GM18505 (cell line): ENCODE measurements at regions not wholly inside any gene's neighbourhood (a gene's known extent, or its start where the extent isn't known, plus 50 kb on each side); places are given as distances from the start of the nearest gene placed in this dataset.
"Not testable (repeated sequence)": the region's sequence is repeated elsewhere in the genome, so short reads cannot be mapped to it uniquely, and the experiment has no call there.

Experiments
- ATAC-seq: cut with Tn5 transposase; IDR thresholded peaks from one replicate; pipeline ENCODE4 v1.9.1; 2021; ENCODE audit not compliant: unreplicated experiment

DNA sequence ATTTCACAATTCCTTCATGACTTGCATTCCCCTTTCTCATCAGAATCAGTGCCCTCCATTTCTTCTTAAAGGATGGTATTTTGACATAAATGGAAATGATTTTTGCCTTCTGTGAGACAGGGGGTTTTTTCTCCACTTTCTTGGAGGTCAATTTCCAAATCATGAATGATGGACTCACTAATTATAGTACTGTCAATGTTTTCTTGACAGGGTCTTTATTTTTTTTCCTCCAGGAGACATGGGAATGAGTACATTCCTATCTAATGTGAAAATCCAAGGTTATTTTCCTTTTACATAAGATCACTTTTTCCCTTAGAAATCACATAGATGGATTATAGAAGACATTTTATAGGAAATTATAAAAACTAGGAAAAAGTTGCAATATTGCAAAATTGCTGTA lies 141.7 kb downstream of the SPATA31A6 start:
- not testable (repeated sequence) for ATAC-seq

DNA sequence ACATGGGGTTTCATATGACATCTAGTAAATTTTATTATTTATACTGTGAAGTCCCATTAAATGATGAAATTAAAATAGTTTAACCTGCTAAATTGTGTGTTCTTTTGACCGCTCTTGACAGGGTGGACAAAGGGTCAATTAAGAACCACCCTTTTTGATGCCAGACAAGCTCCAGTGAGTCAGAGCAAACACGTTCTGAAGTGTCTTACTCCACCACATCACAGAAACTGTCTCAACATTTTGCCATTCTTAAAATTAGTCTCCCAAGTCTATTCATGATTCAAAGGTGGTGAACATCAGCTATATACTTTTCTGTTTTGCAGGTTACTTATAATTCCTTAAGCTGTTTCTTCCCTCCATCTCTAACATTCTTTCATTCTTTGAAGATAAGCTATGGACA lies 142.1 kb downstream of the SPATA31A6 start:
- ATAC-seq, result not testable (repeated sequence)

DNA sequence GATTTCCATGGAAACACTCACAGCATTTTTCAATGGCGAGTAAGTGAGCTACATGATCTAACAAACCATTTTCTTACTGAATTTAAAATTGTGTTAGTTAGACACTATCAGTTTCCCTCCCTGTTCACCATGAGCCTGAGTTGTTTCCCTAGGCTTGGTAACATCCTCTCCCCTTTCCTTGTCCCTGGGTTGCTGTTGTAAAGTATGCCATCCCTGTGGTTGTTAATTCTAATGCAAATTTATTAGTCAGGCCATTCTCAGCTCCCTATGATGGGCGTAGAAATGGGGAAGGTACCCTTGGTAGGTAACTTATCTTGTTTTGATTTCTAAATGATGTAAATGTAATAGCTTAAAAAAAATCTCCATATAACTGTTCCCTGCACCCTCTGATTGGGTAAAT lies 143.0 kb downstream of the SPATA31A6 start:
- ATAC-seq, result not testable (repeated sequence)

DNA sequence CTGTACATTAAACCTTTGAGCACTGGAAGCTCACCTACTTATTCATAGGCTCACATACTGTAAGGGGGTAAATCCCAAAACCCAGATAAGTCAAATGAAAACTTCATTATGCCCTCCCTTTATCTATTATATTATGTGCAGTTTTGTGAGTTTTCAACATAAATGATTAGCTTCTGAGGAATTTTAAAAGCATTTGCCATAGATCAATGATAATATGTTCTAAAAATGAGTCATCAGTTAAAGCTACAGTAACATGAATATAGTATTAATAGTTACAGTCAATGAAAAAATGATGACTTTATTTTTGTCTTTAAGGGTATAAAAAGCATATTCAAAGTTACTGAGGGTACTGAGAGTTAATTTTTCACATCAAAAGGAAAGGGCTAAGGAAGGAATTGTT lies 151.9 kb downstream of the SPATA31A6 start:
- not testable (repeated sequence) for ATAC-seq

DNA sequence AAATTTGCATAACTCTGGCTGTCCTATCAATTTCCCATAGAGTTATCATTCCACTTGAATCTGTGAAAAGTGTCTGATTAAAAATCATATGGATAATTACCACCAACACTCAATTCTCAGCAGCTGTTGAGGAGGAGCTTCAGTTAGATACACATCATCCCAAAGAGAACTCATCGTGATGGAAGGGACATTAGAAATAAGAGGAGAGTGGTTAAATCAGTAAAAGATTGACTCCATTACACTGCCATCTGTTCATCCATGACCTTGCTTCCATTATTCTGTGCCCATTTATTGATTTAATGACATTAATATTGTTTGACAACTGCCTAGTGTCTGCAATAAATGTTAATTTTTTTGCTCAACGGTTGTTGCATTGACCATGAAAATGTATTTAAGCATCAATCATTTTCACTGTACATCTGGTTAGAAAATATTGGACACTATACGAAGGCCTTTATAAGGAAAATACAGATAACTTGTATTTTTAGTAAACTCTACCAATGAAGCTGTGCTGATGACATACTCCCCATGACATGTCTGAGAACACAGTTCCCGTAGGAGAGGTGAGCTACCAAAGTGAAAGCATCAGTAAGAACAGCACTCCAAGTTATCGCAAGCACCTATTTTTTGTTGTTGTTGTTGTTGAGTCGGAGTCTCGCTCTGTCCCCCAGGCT lies 152.7 kb downstream of the SPATA31A6 start:
- ATAC-seq, result not testable (repeated sequence)

DNA sequence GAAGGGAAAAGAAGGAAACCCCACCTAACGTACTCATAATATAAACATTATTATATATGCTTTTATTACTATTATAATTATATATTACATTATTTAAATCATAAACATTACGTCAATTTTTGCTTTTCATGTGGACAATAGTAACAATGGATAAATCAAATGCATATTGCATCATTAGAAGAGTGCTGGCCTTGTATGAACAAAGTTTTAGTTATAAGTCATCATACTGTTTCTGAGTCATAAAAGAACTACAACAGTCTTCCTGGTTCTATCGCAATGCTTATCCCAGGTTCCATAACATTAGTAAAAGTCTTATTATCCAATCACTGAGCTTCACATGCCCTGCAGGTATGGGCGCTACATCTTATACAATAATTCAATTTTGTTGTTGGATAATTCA lies 154.8 kb downstream of the SPATA31A6 start:
- not testable (repeated sequence) for ATAC-seq

DNA sequence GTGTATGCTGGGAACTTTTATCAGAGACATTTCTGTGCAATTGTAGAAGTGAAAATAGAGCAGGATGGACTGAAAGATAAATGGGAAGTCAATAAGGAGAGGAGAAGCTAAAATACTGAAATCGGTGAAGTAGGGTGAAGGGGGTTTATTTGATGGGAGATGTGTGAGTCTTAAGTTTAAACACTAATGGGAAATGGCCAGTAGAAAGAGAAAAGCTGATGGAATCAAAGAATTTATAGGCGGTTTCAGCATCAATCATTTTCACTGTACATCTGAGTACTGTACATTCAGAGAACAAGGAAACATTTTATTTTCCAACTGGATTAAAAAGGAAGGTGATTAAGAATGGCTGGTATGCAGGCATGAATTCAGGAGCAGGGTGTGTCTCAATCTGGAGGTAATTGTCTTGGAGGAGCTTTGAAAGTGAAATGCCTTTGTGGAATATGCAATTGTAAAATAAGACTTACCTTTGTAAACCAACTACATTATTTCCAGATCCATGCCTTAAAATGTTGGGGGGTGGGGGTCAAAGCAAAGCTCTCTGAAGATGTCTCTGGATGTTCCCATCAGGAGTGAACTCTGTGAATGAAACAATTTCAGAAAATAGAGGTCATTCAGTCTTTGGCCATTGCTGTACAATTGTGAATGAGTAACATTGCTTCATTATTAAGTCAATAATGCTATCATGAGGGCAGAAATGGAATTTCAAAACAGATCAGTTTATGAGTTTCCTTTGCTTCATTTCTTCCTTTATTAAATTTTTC lies 156.4 kb downstream of the SPATA31A6 start:
- not testable (repeated sequence) for ATAC-seq

DNA sequence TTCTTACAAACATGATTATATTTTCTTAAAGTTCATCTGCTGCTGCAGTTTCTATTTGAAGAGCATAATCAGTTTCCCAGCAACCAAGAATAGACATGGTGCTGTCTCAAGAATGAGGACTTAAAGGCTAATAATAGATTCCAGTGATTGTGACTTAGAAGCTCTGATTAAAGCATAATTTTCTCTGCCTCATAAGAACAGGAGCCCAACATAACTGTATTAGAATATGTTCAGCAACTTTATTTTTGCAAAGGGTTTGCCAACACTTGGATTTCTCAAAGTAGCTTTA lies 156.9 kb downstream of the SPATA31A6 start:
- ATAC-seq, result not testable (repeated sequence)

DNA sequence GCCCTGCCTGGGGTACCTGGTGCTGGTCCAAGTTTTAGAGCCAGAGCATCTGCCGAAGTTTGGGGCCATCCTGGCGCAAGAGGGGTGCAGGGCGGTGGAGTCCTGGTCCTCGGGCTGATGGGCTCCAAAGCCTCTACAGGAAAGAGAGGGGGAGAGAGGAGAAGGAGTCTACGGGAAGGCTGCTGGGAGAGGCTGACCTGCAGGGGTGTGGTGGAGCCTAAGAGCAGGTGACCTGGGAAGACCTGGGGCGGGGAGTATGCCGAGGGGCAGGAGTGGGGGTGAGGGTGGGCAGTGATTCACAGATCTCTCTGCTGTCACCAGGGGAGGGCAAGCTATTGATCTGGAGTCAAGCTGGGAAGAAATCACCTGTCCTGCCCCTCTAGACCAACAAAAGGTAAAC lies 158.4 kb downstream of the SPATA31A6 start:
- ATAC-seq, result not testable (repeated sequence)

DNA sequence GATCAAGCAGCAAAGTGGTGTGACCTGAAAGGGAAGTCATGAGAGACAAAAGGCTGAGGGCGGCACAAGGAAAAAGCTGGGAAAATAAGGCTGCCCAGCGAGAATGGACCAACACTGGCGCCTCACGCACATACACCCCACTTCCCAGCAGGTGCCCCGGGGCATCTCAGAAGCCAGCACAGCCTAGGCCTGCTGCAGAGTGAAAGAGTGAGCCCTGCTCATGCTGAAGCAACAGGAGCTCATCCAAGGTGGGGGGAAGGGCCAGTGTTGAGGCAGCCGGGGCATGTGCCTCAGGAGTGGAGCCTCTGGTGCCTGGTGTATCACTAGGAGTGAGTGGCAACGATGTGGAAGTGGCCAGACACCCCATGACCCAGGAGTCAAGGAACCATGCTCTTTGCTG lies 158.8 kb downstream of the SPATA31A6 start:
- not testable (repeated sequence) for ATAC-seq

DNA sequence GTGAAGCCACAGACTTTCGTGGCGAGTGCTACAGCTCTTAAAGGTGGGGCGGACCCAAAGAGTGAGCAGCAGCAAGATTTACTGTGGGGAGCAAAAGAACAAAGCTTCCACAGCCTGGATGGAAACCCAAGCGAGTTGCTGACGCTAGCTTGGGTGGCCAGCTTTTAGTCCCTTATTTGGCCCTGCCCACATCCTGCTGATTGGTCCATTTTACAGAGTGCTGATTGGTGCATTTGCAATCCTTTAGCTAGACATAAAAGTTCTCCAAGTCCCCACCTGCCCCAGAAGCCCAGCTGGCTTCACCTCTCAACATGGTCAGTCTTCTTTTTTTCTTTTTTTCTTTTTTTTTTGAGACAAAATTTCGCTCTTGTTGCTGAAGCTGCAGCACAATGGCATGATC lies 161.0 kb downstream of the SPATA31A6 start:
- not testable (repeated sequence) for ATAC-seq

DNA sequence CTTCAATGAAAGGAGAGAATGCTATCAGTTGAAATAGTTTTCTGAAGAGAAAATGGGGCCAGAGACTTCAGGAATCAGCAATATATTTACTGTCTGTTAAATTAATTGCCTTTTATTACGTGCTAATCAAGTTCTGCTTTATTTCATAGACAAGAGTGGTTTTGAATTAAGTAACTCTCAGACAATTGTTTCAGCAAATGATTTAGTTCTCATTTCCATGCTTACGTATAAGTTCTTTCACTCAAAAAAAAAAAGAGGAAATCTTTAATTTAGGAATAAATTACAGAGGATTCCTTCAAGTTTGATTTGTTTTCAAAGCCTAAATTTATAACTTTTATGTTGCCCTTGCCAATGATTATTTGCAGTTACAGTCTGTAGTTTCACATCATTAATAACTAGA lies 163.5 kb downstream of the SPATA31A6 start:
- ATAC-seq, result not testable (repeated sequence)

DNA sequence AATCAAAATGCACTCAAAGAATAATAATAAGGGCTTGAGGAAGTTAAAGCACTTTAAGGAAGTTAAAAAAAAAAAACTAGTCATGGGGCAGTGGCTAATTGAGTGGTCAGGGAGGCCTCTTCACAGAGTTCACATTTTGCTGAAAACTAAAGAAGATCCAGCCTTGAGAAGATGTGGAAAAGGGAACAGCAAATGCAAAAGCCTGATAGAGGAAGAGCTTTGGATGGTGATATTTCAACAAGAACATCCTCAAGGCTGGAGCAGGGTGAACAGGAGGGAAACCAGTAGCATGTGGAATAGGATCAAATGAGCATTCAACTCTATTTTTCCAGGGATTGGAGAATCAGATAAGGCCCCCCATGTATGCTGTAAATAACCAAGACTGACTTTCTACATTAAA lies 165.7 kb downstream of the SPATA31A6 start:
- ATAC-seq, result not testable (repeated sequence)

DNA sequence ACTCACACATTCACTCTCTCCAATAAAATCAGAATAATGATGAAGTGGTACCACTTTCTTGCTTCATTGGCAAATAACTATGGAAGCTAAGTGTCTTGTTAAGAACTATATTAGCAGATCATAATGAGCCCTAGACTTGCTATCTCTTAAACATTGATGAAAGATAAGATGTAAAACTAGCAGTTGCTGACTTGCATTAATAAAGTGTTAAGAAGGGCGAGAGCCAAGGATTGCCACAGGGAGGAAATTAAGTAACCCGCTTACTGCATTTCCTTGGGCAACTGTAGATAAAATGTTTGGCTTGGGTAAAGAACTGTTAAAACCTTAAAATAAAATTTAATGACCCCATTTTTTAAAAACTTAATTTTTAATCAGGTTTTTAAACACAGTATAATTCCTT lies 167.0 kb downstream of the SPATA31A6 start:
- ATAC-seq, result not testable (repeated sequence)

DNA sequence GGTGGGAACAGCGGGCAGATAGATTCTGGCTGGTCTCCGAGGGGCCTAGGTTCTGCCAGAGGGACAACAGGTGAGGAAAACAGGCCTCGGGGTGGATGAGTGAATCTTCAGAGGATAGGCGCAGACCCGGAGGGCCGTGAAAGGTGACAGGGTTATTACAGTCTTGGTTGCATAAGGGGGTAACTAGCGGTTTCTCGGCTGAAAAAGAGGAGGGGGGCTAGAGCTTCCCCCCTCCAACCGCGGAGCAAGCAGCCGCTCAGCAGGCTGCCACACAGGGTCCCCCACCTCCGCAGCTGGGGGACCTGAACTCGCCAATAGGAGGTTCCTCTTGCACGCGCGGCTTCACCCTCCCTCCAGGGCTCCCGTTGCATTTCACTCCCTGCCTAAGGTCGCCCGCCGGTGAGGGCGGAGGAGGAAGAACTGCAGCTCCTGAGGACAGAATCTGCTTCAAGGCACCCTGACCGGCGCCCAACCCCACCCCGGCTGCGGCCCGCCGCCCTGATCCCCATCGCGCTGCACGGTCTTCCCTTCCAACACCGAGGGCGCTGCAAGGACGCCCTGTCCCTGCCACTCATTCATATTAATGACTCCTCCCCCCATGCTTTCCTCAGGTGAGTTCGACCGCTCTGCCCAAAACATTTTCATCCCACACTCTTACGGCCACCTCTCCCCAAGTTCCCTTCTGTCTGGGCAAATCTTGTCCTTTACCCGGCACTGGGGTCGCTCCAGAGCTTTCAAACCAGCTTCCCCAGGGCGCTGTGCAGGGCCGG lies 174.3 kb downstream of the SPATA31A6 start:
- not testable (repeated sequence) for ATAC-seq

DNA sequence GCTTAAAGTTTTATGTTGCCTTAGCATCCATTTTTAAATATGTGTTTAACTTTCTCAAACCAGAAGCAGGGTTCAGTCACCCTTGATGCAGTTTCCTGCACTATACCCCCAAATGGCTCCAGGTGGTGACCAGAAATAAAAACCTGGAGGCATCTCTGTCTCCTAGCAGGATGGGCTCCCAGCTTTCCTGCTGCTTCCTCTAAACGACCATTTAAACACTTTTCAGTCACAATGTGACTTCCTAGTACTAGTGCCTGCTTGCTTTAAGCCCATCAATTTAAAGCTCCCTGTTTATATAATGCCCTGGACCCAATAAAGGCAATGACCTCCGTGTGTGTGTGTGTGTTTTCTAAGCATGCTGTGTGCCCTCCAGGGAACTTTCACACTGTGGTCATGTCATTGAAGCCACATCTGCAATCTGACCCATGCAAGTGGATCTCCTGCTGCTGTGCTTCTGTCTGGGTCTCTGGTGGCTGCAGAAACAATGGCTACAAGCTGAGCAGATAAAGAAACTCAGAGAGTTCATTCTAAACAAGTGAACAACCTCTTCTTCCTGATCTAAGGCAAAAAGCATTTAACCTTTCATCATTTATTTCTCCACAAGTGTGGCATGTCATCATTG lies 175.3 kb downstream of the SPATA31A6 start:
- not testable (repeated sequence) for ATAC-seq

DNA sequence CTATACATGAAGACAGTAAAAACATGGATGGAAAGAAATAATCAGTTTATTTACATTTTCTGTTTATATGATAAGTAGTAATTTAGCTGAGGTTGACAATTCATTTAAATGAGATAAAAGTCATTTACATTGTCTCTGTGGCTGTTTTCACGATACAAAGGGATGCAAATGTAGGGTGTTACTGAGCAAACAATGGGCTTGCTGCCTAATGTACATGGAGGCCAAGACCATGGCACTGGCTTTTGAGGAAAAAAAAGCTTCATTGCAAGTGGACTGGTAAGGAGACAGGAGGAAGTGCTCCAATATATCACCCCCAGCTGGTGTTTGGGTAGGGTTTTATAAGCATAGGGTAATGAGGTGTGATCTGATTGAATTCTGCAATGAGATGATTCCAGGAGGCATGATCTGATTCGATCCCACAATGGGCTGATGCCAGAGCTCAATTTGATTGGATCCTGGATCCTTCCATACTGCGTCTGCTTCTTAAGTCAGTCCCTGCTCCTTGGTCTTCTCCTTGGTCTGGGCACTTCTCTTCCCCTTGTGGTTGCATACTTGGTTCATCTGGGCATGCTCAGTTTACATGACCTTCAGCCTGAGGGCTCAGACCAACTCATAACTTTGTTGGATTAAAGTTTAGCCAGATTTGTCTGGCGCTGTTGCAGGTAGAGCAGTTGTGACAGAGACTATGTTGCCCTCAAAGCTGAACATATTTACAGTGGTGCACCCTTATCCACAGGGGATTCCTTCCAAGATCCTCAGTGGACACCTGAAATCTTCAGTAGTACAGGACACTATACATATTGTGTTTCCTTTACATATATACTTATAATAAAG lies 181.2 kb downstream of the SPATA31A6 start:
- ATAC-seq, result not testable (repeated sequence)

DNA sequence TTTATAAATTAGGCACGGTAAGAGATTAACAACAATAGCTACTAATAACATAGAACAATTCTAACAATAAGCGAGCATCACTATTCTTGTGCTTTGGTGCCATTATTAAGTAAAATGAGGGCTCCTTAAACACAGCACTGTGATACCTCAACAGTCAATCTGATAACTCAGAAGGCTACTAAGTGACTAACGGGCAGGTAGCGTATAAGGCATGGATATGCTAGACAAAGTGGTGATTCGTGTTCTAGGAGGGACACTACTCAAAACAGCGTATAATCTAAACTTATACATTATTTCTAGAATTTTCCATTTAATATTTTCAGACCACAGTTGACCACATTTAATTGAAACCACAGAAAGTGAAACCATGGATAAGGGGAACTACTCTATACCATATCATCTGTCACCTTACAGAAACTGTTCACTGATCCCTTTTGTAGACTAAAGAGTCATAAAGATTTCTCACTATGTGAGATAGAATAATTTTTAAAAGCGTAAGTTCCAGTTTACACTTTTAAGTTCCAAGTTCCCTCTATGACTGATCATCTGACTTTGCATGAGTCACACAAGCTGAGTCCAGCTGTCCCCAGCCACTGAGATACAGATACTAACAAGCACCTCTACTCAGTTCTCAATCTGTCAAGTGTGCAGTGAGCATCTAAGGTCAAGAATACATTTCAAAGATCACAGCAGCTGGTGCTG lies 181.9 kb downstream of the SPATA31A6 start:
- peak; percentile 87 for ATAC-seq

DNA sequence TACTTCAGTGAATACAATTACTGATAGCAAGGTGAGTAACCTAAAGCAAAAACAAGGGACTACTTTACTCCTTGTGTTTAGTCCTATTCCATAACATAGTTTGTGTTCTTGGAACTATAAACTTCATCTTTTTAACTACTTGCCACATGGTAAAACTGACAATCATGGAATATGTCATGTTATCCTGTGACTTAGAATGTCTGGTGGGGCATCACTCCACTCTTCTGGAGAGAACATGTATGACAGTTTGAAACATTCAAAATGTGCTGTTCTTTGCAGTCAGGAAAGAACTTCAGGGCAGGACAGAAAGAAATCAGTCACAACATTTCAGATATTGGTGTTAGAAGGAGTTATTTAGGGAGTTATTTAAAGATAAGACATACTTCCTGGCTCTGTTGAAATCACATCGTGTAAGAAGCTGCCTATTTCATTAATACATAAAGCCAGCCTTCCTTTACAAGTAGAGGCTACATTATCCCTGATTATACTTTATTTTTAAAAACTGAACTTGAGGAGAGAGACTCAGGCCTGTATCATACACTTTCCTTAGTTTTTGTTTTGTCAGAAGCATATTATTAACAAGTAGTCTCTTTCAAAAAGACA lies 184.9 kb downstream of the SPATA31A6 start:
- ATAC-seq, result not testable (repeated sequence)
